ENCODE measurements at regions not wholly inside any gene's neighbourhood (a gene's known extent, or its start where the extent isn't known, plus 50 kb on each side); places are given as distances from the start of the nearest gene placed in this dataset.
"Not testable (repeated sequence)": the region's sequence is repeated elsewhere in the genome, so short reads cannot be mapped to it uniquely, and the experiment has no call there.

GRCh38 chr15:20227119-20227853, 314.3 kb downstream of the GOLGA6L6 start:
- not testable (repeated sequence) for DNase-seq

- not testable (repeated sequence) for DNase-seq
These were observed 315.1 kb downstream of the GOLGA6L6 start for GRCh38 chr15:20226531-20226930.

- not testable (repeated sequence) for DNase-seq
These were observed 320.5 kb downstream of the GOLGA6L6 start for GRCh38 chr15:20221063-20221462.

GRCh38 chr15:20219171-20219570, 322.4 kb downstream of the GOLGA6L6 start:
- not testable (repeated sequence) for DNase-seq

GRCh38 chr15:20215700-20216099, 325.9 kb downstream of the GOLGA6L6 start:
- DNase-seq, result not testable (repeated sequence)

DNA sequence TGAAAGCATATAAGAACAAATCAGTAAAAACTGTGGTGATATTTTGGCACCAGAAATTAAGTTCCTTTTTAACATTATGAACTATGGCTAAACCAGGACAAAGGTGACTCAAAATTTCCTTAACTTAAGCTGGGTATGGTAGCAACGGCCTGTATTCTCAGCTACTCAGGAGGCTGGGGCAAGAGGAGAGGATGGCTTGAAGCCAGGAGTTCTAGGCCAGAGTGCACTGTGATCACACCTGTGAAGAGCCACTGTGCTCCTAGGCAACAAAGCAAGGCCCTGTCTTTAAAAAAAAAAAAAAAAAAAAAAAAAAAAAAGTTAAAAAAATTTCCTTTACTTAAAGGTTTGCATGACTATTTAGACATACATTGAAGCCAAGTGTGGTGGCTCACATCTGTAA, 327.5 kb downstream of the GOLGA6L6 start:
- DNase-seq, result not testable (repeated sequence)

DNA sequence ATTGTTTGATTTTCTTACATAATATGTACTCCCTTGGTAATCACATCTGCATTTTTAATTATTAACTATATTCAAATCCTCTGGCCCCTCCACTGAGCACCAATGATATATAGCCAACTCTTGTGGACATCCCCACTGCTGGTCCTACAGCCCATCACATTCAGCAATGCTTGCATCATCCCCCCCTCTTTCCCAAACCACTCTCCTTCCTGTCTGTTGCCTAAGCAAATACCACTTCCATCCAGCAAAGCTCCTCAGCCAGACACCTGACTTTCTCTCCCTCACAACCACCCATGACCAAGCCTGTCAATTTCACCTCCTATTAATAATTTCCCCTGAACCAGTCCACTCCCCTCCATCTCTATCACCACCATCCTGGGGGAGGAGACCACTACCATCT, 330.1 kb downstream of the GOLGA6L6 start:
- DNase-seq, result not testable (repeated sequence)

DNA sequence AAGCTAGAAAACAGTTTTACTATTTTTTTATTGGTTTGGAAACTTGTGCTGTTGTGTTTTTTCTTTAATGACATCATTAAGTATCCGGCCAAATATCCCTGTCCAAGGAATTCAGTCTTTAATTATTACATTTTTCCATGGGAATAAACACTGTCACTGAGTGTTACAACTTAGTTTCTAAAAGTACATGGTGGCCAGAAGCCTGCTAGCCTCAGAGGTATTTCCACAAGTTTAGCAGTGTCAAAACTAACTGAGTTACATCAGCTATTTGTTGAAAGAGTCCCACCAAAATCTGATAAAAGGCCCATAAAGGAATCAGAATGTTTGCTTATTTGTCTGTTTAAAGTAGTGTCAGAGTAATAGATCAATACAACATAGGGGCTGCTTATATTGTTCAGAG, 331.6 kb downstream of the GOLGA6L6 start:
- DNase-seq, result not testable (repeated sequence)

GRCh38 chr15:20207607-20208006, 334.0 kb downstream of the GOLGA6L6 start:
- DNase-seq, result not testable (repeated sequence)

- DNase-seq, result not testable (repeated sequence)
These were observed 334.4 kb downstream of the GOLGA6L6 start for GRCh38 chr15:20207198-20207597.

GRCh38 chr15:20204177-20204866, 337.3 kb downstream of the GOLGA6L6 start:
- DNase-seq, result not testable (repeated sequence)

DNA sequence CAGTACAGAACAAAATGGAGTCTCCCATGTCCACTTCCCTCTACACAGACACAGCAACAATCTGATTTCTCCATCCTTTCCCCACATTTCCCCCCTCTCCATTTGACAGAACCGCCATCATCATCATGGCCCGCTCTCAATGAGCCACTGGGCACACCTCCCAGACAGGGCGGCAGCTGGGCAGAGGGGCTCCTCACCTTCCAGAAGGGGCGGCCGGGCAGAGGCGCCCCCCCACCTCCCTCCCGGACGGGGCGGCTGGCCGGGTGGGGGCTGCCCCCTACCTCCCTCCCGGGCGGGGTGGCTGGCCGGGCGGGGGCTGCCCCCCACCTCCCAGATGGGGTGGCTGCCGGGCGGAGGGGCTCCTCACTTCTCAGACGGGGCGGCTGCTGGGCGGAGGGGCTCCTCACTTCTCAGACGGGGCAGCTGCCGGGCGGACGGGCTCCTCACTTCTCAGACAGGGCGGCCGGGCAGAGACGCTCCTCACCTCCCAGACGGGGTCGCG, 337.9 kb downstream of the GOLGA6L6 start:
- not testable (repeated sequence) for DNase-seq

DNA sequence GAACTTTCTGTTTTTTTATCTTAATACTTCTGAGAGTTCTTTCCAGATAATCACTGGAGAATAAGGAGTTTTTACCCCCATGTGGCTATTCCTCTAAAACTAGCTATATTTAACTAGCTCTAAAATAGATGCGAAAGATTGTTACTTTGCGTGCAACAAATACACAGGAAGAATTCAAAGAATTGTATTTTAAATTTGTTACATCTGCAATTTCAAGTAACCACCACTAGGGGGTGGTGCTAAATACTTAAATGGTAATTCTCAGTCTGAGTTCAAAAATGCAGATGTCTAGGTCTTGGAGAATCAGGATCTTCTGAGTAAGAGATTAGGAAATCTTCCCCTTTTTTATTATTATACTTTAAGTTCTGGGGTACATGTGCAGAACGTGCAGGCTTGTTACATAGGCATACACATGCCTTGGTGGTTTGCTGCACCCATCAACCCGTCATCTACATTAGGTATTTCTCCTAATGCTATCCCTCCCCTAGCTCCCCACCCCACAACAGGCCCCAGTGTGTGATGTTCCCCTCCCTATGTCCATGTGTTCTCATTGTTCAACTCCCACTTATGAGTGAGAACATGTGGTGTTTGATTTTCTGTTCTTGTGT, 346.9 kb downstream of the GOLGA6L6 start:
- DNase-seq, result not testable (repeated sequence)

DNA sequence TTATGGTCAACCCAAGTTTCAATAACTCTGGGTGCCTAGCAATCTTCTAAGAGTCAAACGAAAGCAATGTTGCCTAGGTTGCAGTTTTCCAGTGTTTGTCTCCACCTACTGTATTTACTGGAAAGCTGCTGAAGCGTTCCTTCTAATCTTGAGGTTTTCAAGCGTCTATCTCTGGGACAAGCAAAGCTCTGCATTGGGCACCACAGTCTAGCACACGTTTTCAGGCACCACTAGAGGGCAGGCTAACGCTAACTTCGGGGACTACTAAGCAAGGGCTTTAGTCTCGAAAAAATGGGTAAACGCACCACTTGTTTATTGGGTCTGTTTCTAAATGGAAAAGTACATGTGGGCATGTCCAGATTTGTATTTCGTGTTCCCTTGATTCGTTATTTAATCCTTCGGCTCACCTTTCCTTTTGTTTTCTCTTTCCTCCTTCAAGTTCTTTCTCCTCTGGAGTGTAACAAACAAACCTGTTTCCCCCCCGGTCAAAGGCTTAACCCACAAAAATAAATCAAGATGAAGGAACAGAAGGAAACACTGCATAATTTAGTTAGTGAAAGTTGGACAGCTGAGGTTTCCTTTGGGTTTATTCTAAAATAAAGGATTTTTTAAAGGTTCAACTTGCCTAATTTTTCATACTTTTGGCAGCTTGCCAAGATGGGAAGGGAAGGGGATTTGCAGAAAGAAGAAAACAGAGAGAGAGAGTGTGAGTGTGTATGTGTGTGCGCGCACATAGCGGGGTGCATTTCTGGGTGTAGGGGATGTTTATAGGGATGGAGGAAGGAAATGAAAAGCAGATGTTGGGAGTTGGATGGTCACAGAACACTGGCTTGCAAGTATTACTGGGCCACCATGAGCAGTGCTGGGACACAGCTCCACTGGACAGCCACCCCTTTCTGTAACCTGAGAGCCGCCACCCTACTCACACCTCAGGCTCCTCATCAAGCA, 348.3 kb downstream of the GOLGA6L6 start:
- DNase-seq, result peak; percentile 73

DNA sequence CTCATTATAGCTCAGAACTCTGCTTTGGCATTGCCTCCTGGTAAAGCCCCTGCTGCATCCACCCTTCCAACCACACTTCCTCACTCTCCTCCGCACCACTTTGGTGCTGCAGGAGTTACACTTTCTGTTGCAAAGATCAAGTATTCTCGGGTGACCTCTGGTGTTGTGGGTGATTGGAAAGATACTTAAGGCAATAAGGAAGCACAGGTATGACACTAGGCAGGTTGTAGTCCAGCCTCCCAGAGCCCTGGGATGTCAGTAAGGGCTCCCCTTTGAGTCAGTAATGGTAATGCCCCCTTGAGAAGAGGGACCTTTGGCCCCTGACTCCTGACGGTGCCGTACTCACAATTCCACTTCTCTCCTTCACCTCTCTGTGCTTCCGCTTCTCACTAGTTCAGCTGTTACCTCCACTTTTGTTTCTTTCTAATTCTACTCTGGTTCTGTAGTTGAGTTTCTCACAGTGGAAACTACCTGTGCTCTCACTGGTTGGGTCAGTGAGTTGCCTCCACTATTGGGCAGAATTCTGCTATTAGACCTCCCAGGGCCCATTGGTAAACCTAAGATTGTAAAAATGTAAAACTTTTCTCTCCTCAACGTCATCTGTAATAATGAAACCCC, 350.0 kb downstream of the GOLGA6L6 start:
- DNase-seq, result not testable (repeated sequence)

DNA sequence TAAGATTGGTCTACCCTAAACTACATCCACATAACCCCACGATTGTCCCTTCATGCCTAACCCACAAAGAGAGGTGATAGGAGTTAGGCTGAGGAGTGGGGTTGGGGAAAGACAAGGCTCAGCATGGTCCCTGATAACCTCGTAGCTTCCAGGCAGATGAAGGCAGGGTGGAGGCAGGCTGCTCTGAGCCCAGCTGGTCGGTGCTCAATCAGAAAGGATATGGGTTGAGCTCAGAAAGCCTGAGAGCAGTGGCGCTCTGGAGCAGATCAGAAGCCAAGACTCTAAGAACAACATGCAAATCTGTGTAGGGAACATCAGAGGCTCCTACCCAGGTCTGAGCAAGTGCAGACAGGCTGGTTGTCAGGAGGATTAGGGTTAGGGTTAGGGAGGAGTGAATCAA, 353.0 kb downstream of the GOLGA6L6 start:
- not testable (repeated sequence) for DNase-seq

GRCh38 chr15:20187370-20188355, 353.9 kb downstream of the GOLGA6L6 start:
- not testable (repeated sequence) for DNase-seq

- DNase-seq, result not testable (repeated sequence)
These were observed 356.7 kb downstream of the GOLGA6L6 start for GRCh38 chr15:20184879-20185278.

DNA sequence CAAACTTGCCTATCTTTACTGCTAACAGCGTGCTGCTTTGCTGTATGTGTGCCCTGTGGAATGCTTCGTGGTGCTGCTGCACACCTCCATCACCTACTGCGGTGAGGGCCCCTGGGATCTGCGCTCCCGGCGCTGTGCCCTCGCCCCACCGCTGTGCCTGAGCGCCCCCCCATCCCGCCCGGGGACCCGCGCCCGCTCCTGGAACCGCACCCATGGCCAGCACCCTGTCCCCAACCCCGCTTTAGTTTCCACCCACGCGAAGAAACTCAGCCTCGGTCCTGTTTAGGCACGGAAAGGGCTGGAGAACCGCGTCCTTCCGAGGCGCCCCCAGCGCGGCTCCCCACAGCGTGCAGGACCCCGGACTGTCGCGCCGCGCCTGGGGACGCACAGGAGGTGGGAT, 373.4 kb downstream of the GOLGA6L6 start:
- not testable (repeated sequence) for DNase-seq

GRCh38 chr15:20153528-20153927, 388.1 kb downstream of the GOLGA6L6 start:
- DNase-seq, result not testable (repeated sequence)

- DNase-seq, result not testable (repeated sequence)
These were observed 392.9 kb downstream of the GOLGA6L6 start for GRCh38 chr15:20148679-20149078.
